ENCODE measurements at regions not wholly inside any gene's neighbourhood (a gene's known extent, or its start where the extent isn't known, plus 50 kb on each side); places are given as distances from the start of the nearest gene placed in this dataset.
A peak's percentile ranks its signal among the peaks of the same experiment; 100 is the strongest.

DNA sequence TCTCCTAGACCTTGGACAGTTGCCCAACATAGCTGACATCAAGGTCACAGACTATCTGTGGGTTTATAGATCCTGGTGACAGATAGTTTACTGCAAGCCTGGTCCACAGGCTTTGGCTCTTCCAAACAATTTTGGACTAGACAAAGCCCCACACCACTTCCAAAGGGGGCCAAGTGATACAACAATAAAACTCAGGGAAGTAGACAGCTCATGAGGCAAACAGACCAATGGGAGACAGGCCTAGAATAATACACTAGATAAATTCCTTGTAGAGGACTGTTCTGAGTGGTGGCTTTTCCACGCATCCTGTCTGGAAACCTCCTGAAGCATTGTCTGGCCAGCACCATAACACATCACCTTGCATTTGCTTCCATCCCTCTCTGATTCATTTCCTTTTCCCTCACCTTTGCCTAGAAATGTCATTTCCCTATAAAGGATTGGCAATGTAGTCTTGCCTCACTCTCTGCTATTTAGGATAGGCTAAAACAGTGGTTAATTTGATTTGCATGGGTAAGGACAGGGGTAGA is 284.2 kb downstream of the POU4F1 start:
- Histone ChIP-seq H3K9me1 (replicated peaks; ENCODE audit: control insufficient read depth, extremely low read depth, insufficient read depth, low read length) (no peaks in the 10 kb centered on the region), H3K27me3 (ENCODE audit: control insufficient read depth in 2 of 2, insufficient read depth in 2 of 2, low read length in 2 of 2) (no peaks in the 10 kb centered on the region), H2AFZ (ENCODE audit: low read depth, low read length) (no peak overlapping the region), H3K36me3 (ENCODE audit: control insufficient read depth in 2 of 2, extremely low read depth in 1 of 2, insufficient read depth in 2 of 2, low read length in 2 of 2) (no peaks in the 10 kb centered on the region), H3K4me3 (replicated peaks in 1 of 3; ENCODE audit: insufficient read depth in 1 of 3, low read depth in 1 of 3, low read length in 3 of 3) (no peak overlapping the region), H3K4me1 (ENCODE audit: control insufficient read depth, extremely low read depth, insufficient read depth, low read length) (peaks cover 12% of the 10 kb centered on the region), H3K79me2 (ENCODE audit: control insufficient read depth, insufficient read depth, low read length) (no peaks in the 10 kb centered on the region), H3K9ac (replicated peaks; ENCODE audit: extremely low read depth, insufficient read depth, low read length) (no peak overlapping the region), H3K27ac (ENCODE audit: insufficient read depth, low read depth, low read length) (no peak overlapping the region), H3K4me2 (ENCODE audit: insufficient read depth, low read length) (no peak overlapping the region), H3K9me3 (replicated peaks; ENCODE audit: control insufficient read depth, insufficient read depth, low read length) (no peaks in the 10 kb centered on the region), H4K20me1 (replicated peaks; ENCODE audit: control insufficient read depth, extremely low read depth, insufficient read depth, low read length) (no peaks in the 10 kb centered on the region)
- POLR2A ChIA-PET, result no interaction called here
- intact Hi-C loops (cut with micrococcal nuclease) (loop anchor here (5.0 kb wide), 1 partner anchor 182 kb away; no protein-coding TSS in a partner anchor), dilution Hi-C loops (cut with MboI; ENCODE audit: extremely low pct_ligation_motif_present, low sequenced_read_pairs) (no loop called here)
- no TSS peak for BruUV-seq (replicated peaks)
- TF ChIP-seq, protein P1, sequence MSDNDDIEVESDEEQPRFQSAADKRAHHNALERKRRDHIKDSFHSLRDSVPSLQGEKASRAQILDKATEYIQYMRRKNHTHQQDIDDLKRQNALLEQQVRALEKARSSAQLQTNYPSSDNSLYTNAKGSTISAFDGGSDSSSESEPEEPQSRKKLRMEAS (IDR thresholded peaks at IDR 0.05; ENCODE audit: insufficient read depth, insufficient read length), result no peak
- TF ChIP-seq FOS (IDR thresholded peaks at IDR 0.05; ENCODE audit: borderline replicate concordance, insufficient read depth, low read length), result peak; percentile 68
- DNase-seq (ENCODE audit: low read depth, low spot score) (peak; percentile 37), FAIRE-seq (peak; percentile 67)
- CTCF ChIA-PET, result interaction anchor here (0.9 to 2.8 kb wide), 3 partner anchors 9 to 1105 kb away, joined by 3 to 16 read pairs (median 5); no protein-coding TSS in a partner anchor

DNA sequence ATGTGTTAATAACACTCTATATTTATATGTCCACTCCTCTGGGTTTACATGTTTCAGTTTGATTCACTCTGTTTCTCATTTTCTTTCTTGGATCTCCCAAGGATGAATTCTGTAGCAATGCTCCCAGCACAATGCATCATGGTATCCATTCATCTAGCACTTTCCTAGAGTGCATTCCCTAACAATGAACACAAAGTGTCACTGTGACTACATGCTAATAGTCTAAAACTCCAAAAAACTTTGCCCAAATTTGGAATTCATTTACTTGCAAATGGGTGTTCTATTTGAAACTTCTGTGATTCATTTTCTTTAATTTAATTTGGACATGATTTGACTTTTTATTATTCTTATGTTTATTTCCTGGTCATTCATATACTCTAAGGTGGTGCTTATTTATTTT is 286.3 kb downstream of the POU4F1 start:
- no peak overlapping the region for H3K9ac ChIP-seq (replicated peaks; ENCODE audit: extremely low read depth, insufficient read depth, low read length)
- no peaks in the 10 kb centered on the region for H3K9me3 ChIP-seq (replicated peaks; ENCODE audit: control insufficient read depth, insufficient read depth, low read length)
- POLR2A ChIA-PET, result no interaction called here
- TF ChIP-seq EZH2 (IDR thresholded peaks at IDR 0.05; ENCODE audit: borderline replicate concordance, low read depth, low read length, severe bottlenecking), result no peak
- TF ChIP-seq, protein P2, sequence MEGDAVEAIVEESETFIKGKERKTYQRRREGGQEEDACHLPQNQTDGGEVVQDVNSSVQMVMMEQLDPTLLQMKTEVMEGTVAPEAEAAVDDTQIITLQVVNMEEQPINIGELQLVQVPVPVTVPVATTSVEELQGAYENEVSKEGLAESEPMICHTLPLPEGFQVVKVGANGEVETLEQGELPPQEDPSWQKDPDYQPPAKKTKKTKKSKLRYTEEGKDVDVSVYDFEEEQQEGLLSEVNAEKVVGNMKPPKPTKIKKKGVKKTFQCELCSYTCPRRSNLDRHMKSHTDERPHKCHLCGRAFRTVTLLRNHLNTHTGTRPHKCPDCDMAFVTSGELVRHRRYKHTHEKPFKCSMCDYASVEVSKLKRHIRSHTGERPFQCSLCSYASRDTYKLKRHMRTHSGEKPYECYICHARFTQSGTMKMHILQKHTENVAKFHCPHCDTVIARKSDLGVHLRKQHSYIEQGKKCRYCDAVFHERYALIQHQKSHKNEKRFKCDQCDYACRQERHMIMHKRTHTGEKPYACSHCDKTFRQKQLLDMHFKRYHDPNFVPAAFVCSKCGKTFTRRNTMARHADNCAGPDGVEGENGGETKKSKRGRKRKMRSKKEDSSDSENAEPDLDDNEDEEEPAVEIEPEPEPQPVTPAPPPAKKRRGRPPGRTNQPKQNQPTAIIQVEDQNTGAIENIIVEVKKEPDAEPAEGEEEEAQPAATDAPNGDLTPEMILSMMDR (IDR thresholded peaks at IDR 0.05; ENCODE audit: extremely low read depth in 1 of 2, insufficient read depth in 1 of 2, low read depth in 1 of 2, low read length in 2 of 2), result peak in 1 of 2 donors; percentile 16
- H3K36me3 ChIP-seq (ENCODE audit: control insufficient read depth in 2 of 2, extremely low read depth in 1 of 2, insufficient read depth in 2 of 2, low read length in 2 of 2), result no peaks in the 10 kb centered on the region
- no peak overlapping the region for H3K4me2 ChIP-seq (ENCODE audit: insufficient read depth, low read length)
- no TSS peak for BruUV-seq (replicated peaks)
- no peaks in the 10 kb centered on the region for H3K79me2 ChIP-seq (ENCODE audit: control insufficient read depth, insufficient read depth, low read length)
- no peak for DNase-seq (ENCODE audit: low read depth, low spot score)
- dilution Hi-C loops (cut with MboI; ENCODE audit: extremely low pct_ligation_motif_present, low sequenced_read_pairs), result no loop called here
- H3K27me3 ChIP-seq (ENCODE audit: control insufficient read depth in 2 of 2, insufficient read depth in 2 of 2, low read length in 2 of 2), result no peaks in the 10 kb centered on the region
- H3K4me1 ChIP-seq (ENCODE audit: control insufficient read depth, extremely low read depth, insufficient read depth, low read length), result peaks cover 6% of the 10 kb centered on the region
- no peak overlapping the region for H3K4me3 ChIP-seq (replicated peaks in 1 of 3; ENCODE audit: insufficient read depth in 1 of 3, low read depth in 1 of 3, low read length in 3 of 3)
- intact Hi-C loops (cut with micrococcal nuclease), result loop anchor here (2.0 to 5.0 kb wide), 3 partner anchors 180 to 1074 kb away; no protein-coding TSS in a partner anchor
- FAIRE-seq, result no peak
- no peak overlapping the region for H2AFZ ChIP-seq (ENCODE audit: low read depth, low read length)
- H3K9me1 ChIP-seq (replicated peaks; ENCODE audit: control insufficient read depth, extremely low read depth, insufficient read depth, low read length), result no peaks in the 10 kb centered on the region
- no peaks in the 10 kb centered on the region for H4K20me1 ChIP-seq (replicated peaks; ENCODE audit: control insufficient read depth, extremely low read depth, insufficient read depth, low read length)
- H3K27ac ChIP-seq (ENCODE audit: insufficient read depth, low read depth, low read length), result no peak overlapping the region
- CTCF ChIA-PET, result no interaction called here
